Breast epithelium (tissue), 3 donors: ENCODE measurements at regions not wholly inside any gene's neighbourhood (a gene's known extent, or its start where the extent isn't known, plus 50 kb on each side); places are given as distances from the start of the nearest gene placed in this dataset.

ENCODE experiments used
- POLR2A ChIP-seq: fragments of 450-650 bp; IDR thresholded peaks from one replicate; pipeline ENCODE4 v1.6.1; 2016; ENCODE audit warnings: antibody characterized with exemption, mild to moderate bottlenecking, moderate library complexity
- POLR2AphosphoS5 ChIP-seq, 3 donors: sonication (generic); formaldehyde crosslinking; IDR thresholded peaks; one replicate each; pipeline ENCODE4 v1.6.1; 2017; ENCODE audit warnings: antibody characterized with exemption in 3 of 3
- TF ChIP-seq, protein P1 (sequence below), 3 donors: fragments of 450-650 bp; IDR thresholded peaks; one replicate each; pipeline ENCODE4 v1.5.1; 2016 to 2017; ENCODE audit warnings: antibody characterized with exemption in 3 of 3, mild to moderate bottlenecking in 3 of 3, moderate library complexity in 3 of 3

DNA sequence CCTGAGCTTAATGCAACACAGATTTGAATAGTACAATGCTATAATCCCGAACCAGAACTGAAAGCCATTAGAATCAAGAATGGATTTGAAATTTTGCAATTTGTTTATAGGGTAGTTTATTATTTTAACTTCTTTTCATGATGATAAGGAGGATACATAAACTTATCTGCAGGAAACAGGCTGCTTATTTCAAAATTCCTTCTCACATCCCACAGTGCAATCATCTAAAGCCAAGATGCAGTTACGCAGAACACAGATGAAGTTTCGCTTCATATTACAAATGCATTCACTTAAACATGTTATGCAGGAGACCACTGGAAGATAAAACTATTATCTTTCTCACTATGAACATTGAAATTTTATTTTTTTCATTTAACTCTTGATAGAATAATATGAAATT is 1019.6 kb downstream of the PLA2G4A start:
- TF ChIP-seq, protein P1, sequence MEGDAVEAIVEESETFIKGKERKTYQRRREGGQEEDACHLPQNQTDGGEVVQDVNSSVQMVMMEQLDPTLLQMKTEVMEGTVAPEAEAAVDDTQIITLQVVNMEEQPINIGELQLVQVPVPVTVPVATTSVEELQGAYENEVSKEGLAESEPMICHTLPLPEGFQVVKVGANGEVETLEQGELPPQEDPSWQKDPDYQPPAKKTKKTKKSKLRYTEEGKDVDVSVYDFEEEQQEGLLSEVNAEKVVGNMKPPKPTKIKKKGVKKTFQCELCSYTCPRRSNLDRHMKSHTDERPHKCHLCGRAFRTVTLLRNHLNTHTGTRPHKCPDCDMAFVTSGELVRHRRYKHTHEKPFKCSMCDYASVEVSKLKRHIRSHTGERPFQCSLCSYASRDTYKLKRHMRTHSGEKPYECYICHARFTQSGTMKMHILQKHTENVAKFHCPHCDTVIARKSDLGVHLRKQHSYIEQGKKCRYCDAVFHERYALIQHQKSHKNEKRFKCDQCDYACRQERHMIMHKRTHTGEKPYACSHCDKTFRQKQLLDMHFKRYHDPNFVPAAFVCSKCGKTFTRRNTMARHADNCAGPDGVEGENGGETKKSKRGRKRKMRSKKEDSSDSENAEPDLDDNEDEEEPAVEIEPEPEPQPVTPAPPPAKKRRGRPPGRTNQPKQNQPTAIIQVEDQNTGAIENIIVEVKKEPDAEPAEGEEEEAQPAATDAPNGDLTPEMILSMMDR (IDR thresholded peaks at IDR 0.05): no peak
- TF ChIP-seq POLR2A (no peak), POLR2AphosphoS5 (IDR thresholded peaks at IDR 0.05) (no peak)
